GM19035 (cell line): ENCODE measurements at regions not wholly inside any gene's neighbourhood (a gene's known extent, or its start where the extent isn't known, plus 50 kb on each side); places are given as distances from the start of the nearest gene placed in this dataset.
"Not testable (repeated sequence)": the region's sequence is repeated elsewhere in the genome, so short reads cannot be mapped to it uniquely, and the experiment has no call there.

ENCODE experiments used
- ATAC-seq: cut with Tn5 transposase; IDR thresholded peaks from one replicate; pipeline ENCODE4 v1.9.1; 2021; ENCODE audit not compliant: unreplicated experiment

DNA sequence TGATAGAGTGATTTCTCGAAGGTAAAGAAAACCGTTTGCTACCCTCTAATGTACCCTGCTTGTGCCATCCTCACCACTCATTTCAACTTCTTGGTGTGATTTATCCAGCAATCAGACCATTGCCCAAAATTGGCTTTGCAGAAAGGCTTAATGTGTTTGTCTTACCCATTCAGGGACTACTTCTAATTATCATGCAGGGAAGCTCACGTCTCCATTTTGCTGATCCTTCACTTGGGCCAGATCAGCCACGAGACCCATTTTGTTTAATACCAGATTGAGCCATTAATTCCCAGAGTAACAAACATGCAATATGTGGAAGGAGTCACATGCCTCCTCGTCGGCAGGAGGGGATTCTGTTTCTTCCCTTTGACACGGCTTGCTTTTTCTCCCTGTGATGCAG lies 51.1 kb upstream of the CRY1 start:
- ATAC-seq, result no peak

DNA sequence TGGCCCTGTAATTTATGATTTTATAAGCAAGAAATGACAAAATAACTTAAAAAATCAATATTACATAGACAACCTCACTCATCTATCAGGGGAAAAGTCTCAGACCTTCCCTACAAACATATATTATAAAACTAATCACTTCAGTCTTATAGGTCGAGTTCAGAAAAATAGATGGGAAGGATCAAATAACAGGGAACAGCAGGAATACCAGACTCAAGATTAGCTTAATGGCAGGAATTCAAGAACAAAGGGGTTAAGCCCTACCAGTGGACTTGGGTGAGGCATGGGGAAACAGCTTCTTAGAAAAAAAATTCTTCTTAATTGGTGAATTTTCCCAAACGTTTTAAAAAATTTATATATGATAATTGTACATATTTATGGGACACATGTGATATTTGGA lies 51.6 kb upstream of the CRY1 start:
- ATAC-seq, result no peak

DNA sequence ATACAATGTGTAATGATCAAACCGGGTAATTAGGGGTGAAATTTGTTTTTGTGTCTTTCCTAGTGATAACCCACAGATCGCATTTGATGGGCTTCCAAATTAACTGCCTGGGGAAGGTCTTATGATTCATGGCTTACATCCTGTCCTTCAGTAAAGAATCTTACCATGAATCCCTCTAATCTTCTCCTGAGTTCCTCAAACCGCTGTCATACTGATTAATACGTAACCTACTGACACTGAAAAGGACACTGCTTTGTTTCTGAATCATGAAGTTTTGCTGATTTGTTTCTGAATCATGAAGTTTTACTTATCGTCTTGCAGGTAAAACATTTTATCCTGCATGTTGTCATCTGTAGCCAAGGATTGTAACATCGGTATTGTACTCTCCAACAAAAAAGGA lies 52.0 kb upstream of the CRY1 start:
- ATAC-seq, result no peak

DNA sequence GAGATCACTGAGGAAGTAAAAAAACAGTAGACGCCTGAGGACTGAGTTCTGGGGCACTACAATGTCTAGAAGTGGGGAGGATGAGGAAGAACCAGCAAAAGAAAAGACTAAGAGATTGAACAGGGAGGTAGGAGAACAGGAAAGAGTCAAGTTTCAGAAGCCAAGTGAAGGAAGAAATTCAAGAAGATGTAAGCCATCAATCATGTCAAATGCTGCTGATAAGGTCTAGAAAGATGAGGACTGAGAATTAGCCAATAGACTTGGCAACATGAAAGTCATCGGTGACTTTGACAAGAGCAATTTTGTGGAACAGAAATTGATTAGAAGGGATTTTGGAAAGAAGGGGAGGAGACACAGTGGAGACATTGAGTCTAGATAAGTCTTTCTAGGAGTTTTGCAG lies 54.8 kb upstream of the CRY1 start:
- ATAC-seq, result no peak

DNA sequence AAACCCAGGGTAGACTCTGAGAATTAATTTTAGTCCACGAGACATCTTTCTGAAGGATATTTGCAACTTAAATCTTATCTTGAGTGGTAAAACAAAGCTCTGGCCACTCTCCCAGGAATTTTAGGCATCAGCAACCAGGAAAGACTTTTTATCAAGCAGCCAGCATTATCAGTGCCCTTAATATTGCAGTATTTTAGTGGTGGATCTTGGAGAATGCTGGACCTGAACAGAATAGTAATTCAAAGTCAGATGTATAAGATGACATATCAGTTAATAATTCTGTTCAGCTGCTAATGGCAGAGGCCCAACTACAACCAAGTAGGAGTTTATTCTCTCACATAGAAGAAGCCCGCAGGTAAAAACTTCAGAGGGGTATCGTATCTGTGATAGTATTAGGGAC lies 59.0 kb upstream of the CRY1 start:
- no peak for ATAC-seq

DNA sequence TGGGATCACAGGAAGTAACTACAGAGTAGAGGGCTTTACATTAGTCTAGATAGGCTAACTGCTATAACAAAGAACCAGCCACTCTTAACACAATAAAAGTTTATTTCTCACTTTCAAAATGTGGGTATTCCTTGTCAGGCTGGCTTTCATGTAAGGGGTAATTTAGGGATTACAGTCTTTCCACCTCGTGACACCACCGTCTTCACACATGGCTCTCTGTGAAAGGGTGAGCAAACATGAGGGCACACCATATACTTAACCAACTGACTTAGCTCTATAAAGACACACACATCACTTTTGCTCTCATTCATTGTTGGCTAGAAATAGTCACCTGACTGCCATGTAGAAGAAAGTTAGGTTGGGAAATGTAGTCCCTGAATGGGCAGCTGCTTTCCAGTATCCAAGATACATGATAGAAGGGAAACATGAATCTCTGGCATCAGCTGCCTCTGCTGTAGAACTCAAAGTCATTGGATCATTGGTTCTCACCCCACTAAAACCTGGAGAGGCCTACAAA lies 66.1 kb upstream of the CRY1 start:
- ATAC-seq, result no peak

DNA sequence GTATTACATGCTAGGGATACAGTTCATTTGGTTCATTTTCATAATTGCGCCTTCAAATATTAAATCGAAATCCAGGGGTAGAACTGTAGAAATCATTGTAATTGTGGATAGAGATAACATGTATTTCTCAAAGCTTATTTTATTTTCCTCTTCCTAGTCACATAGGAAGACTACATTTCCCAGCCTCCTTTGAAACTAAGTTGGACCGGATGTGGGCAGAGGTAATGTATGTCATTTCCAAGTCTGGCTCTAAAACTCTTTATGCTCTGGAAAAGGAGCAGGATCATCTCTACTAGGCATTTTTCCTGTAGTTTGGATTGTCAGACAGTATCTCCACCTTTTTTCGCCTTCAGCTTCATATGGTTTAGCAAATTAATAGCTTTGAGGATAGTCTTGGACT lies 70.1 kb upstream of the CRY1 start:
- no peak for ATAC-seq

DNA sequence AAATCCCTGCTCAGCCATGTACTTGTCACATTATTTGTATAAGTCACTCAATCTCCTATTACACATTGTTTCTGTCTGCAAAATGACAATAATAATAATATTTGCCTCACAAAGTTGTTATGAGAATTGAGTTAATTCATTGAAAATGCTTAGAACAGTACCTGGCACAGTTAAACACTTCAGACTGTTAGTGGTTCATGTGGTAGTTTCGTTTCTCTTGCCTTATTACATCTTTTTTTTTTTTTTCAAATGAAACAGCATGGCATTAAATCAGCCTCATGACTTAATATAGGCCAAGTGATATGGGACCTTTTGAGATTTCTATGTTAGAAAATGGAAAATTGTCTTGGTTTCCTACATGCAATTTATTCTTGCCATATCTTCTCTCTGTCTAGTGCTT lies 71.0 kb upstream of the CRY1 start:
- no peak for ATAC-seq

DNA sequence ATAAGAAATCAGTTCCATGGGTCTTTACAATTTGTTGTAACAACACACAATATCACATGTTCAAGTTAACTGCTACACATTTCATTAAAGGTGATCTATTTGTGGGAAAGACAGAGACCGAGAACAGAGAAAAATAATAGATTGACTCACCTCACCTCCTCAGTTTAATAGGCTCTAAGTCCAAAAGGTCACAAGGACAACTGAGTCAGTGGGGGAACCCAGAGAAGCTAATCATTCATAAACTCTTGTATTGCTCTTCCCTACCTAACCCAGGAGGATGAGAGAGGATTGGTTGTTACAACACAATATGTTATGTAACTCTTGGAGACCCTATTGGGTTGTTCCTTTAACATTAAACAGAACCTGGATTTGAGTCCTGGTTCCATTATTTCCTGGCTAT lies 72.2 kb upstream of the CRY1 start:
- ATAC-seq, result no peak

DNA sequence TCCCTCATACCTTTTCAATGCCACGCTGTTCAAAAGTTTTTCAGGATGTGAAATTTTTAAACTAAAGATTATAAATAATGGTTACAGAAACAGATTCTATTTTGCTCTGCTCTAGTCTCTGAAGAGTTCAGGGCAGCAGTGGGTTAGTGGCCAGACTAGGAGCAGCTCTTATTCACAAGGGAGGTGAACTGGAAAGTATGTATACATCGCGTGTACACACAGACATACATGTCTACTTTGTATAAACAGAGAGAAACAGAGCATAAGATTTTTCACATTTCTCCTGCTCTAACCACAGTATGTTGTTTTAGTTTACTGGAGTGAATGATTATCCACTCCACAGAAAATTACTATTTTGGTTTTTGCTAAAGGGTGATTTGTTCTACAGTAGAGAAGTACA lies 74.4 kb upstream of the CRY1 start:
- ATAC-seq, result no peak

DNA sequence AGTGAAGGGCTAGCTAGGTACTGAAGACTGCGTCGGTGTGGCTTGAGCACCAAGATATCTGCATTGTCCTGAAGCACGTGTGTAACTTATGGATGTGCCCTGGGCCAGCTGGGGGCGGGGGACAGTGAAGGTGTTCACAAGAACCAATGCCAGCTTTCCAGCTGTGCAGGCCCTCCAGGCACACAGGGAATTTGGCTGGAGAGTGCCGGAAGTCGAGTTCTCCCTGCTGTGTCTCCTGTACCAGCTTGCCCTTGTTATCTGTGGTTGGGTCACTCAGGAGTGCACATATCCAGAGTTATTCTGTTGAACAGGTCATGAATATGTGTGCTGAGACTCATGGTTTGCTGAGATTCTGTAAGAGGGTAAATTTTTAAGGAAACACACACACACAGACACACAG lies 75.9 kb upstream of the CRY1 start:
- ATAC-seq, result no peak

DNA sequence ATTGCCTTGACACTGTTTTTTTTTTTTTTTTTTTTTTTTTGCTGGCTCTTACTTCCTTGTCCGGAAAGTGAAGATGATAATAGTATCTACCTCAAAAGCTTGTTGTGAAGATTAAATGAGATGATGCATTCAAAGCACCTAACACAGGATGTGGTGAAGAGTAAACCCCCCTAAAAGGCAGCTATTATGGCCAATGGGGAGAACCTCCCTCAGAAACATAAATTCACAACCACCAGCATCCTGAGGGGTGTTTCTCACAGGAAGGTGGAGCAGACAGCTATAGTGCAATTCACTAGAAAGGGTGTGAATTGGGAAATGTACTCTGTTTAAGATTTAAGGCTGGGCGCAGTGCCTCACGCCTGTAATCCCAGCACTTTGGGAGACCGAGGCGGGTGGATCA lies 85.4 kb upstream of the CRY1 start:
- ATAC-seq, result no peak

DNA sequence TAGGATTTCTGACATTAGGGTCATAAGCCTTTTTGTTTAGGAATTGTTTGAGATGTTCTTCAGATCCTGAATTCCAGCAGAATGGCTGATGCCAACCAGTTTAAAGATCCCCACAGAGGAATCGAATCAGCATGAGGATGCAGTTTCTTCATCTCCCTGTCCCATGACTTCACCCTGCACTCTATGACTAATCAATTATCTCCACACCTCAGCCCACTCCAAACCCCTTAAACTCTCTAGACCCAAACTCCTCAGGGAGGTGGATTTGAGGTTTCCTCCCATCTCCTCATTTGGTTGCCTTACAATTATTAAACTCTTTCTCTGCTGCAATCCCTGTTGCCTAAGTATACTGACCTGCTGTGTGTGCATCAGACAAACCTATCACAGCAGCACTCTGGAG lies 86.5 kb upstream of the CRY1 start:
- ATAC-seq, result no peak

DNA sequence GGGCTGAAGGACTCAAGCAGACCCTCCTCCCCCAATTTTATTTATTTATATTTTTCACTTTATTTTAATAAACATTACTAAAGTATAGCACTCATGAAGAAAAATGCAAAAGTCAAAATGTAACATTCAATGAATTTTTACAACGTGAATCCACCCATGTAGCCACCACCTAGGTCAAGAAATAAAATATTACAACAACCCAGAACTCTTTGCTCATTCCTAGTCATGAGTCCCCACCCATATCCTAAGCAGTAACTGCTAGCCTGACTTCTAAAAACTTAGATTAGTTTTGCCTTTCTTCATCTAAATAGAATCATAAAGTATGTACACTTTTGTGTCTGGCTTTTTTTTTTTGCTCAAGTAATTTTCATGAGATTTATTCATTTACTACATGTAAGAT lies 86.9 kb upstream of the CRY1 start:
- ATAC-seq, result no peak

DNA sequence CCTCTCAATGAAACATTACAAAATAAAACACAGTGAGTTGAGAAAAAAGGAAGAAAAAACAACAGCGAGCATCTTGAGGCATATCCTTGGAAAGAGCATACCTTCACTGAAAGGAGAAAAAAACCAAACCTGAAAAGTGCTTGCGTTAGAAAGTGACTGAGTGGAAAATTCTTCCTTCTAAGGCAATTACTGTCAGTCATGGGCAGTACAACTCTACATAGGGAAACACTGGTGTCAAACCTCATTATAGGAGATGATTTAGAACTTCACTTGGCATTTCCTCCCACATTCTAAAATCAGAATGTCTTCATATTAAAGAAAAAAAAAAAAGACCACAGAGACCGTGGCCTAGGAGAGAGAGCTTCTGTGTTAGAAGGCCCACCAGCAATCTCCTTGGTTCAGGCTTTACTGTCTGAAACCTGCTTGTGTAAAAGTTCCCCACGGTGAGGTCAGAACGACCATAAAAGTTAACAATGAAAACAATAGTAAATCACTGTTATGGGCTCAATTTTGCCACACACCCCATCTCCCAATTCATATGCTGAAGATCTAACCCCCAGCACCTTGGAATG lies 91.1 kb upstream of the CRY1 start:
- ATAC-seq, result no peak

DNA sequence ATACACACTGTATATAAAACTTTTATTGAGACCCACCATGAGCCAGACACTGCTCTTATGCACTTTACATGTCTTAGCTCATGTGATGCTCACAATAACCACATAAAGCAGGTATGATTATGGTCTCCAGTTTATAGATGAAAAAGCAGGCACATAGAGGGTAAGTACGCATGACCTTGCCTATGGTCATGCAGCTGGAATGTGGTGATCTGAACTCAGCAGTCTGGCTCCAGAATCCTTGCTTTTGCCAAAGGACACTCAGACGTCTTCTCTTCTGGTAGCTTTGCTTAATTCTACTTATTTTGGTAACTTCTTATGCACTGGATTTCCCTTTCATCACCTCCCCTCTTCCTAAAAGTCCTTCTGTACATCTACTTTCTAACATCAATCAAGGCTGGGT lies 103.3 kb upstream of the CRY1 start:
- ATAC-seq, result no peak

DNA sequence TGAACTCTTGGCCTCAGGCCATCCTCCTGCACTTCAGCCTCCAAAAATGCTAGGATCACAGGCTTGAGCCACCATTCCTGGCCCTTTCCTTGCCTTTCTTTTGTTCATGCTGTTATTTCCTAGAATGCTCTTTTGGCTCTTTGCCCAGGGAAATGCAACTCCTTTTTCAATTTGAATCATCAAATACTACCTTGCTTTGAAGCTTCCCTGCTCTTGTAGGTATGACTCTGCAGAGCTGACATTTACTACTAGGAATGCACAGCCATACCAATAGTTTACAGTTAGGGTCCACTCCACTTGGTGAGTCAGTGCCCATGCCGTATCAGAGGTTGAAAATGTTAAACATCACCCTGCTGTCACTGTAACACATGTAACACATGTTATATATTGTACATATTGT lies 107.0 kb upstream of the CRY1 start:
- no peak for ATAC-seq

DNA sequence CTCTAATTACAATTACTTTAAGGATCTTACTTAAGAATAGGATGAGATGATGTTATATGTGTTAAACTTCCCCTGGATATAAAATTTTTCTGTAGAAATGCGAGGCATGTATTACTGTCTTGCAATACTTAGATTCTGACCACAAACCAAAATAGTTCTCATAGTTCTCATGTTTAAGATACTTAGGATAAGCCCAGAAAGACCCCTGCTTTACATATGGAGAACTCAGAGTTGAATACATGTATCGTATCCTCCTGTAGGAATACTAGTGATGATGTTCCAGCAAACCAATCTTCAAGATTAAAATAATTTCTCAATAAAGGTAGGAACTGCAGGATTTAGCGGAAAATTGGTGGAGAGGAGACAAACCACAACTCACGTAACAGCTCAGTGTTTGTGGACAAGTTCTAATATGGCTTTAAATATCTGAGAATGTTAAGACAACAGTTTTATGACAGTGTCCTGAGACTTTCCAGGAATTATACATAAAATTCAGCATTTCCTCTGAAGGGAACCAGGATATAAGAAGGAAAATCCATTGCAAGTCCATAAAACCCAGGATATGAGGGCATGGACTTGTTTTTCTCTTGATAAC lies 114.7 kb upstream of the CRY1 start:
- no peak for ATAC-seq

DNA sequence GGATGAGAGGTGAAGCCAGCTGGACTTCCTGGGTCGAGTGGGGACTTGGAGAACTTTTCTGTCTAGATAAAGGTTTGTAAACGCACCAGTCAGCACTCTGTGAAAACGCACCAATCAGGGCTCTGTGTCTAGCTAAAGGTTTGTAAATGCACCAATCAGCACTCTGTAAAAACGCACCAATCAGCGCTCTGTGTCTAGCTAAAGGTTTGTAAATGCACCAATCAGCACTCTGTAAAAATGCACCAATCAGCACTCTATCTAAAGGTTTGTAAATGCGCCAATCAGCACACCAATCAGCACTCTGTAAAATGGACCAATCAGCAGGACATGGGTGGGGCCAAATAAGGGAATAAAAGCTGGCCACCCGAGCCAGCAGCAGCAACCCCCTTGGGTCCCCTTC lies 116.4 kb upstream of the CRY1 start:
- not testable (repeated sequence) for ATAC-seq

DNA sequence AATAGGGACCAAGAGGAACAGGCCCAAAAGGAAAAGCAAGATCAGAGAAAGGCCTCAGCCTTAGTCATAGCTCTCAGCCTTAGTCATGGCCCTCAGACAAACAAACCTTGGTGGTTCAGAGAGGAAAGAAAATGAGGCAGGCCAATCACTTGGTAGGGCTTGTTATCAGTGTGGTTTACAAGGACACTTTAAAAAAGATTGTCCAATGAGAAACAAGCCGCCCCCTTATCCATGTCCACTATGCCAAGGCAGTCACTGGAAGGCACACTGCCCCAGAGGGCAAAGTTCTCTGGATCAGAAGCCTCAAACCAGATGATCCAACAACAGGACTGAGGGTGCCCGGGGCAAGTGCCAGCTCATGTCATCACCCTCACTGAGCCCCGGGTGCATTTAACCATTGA lies 121.0 kb upstream of the CRY1 start:
- not testable (repeated sequence) for ATAC-seq

DNA sequence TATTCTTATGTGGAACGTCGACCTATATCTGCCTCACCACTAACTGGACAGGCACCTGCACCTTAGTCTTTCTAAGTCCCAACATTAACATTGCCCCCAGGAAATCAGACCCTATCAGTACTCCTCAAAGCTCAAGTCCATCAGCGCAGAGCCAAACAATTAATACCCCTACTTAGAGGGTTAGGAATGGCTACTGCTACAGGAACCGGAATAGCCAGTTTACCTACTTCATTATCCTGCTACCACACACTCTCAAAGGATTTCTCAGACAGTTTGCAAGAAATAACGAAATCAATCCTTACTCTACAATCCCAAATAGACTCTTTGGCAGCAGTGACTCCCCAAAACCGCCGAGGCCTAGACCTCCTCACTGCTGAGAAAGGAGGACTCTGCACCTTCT lies 123.1 kb upstream of the CRY1 start:
- not testable (repeated sequence) for ATAC-seq

DNA sequence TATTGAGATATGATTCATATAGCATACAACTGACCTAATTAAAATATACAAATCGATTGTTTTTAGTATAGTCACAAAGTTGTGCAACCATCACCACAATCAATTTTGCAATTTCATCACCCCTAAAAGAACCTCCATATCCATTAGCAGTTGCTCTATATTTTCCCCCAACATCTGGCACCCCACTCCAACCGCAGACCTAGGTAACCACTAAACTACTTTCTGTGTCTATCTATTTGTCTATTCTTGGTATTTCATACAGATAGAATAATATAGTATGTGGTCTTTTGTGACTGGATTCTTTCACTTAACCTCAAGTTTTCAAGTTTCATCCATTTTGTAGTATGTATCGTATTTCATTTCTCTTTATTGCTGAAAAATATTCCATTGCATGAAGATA lies 126.0 kb upstream of the CRY1 start:
- no peak for ATAC-seq

DNA sequence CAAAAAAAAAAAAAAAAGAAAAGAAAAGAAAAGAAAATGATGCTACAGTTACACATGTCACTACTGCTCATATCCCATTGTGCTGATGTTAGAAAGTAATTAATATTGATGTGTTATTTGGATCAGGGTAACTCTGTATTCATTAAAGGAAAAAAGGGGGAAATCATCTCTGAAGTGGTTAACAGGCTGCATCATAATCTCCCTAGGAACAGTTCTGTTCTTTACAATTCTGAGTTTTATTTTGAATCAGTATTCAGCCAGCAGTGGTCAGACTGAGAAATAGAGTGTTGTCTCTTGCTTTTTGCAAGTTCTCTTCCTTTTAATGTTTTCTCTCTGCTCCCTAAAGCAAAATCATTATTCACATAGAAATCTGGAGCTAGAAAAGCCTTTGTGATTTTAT lies 128.6 kb upstream of the CRY1 start:
- no peak for ATAC-seq
